ENCODE measurements at regions not wholly inside any gene's neighbourhood (a gene's known extent, or its start where the extent isn't known, plus 50 kb on each side); places are given as distances from the start of the nearest gene placed in this dataset.

GRCh38 chr3:166283840-166284239 lies 446.6 kb upstream of the BCHE start:
- H3K4me1 ChIP-seq (ENCODE audit: insufficient read depth, low read length) = no peaks in the 10 kb centered on the region
- H3K4me3 Mint-ChIP-seq = no peak overlapping the region
- ATAC-seq (ENCODE audit: poor library complexity) (no peak), DNase-seq (no peak)
- H3K9me3 ChIP-seq (ENCODE audit: control insufficient read depth in 1 of 2, insufficient read depth in 1 of 2, low read length in 2 of 2) = no peaks in the 10 kb centered on the region
- intact Hi-C loops (cut with DNase I, micrococcal nuclease) = no loop called here
- H3K27ac Mint-ChIP-seq = no peak overlapping the region
- H3K9me3 Mint-ChIP-seq = no peaks in the 10 kb centered on the region
- H3K27me3 Mint-ChIP-seq = no peaks in the 10 kb centered on the region
- no peaks in the 10 kb centered on the region for H3K36me3 Mint-ChIP-seq (ENCODE audit: low read depth)
- no peaks in the 10 kb centered on the region for H3K36me3 ChIP-seq (ENCODE audit: insufficient read depth, low read length)
- TF ChIP-seq, protein P1, sequence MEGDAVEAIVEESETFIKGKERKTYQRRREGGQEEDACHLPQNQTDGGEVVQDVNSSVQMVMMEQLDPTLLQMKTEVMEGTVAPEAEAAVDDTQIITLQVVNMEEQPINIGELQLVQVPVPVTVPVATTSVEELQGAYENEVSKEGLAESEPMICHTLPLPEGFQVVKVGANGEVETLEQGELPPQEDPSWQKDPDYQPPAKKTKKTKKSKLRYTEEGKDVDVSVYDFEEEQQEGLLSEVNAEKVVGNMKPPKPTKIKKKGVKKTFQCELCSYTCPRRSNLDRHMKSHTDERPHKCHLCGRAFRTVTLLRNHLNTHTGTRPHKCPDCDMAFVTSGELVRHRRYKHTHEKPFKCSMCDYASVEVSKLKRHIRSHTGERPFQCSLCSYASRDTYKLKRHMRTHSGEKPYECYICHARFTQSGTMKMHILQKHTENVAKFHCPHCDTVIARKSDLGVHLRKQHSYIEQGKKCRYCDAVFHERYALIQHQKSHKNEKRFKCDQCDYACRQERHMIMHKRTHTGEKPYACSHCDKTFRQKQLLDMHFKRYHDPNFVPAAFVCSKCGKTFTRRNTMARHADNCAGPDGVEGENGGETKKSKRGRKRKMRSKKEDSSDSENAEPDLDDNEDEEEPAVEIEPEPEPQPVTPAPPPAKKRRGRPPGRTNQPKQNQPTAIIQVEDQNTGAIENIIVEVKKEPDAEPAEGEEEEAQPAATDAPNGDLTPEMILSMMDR (IDR thresholded peaks at IDR 0.05) = no peak
- CTCF ChIA-PET = no interaction called here
- H3K27ac ChIP-seq (ENCODE audit: low read depth in 1 of 2, low read length in 2 of 2) = no peak overlapping the region
- no peaks in the 10 kb centered on the region for H3K27me3 ChIP-seq (ENCODE audit: control insufficient read depth in 1 of 2, insufficient read depth in 2 of 2, low read length in 2 of 2)
- H3K4me1 Mint-ChIP-seq (ENCODE audit: low read depth) = no peaks in the 10 kb centered on the region
- no peak overlapping the region for H3K4me3 ChIP-seq (ENCODE audit: low read length)
- POLR2A ChIA-PET = no interaction called here

DNA sequence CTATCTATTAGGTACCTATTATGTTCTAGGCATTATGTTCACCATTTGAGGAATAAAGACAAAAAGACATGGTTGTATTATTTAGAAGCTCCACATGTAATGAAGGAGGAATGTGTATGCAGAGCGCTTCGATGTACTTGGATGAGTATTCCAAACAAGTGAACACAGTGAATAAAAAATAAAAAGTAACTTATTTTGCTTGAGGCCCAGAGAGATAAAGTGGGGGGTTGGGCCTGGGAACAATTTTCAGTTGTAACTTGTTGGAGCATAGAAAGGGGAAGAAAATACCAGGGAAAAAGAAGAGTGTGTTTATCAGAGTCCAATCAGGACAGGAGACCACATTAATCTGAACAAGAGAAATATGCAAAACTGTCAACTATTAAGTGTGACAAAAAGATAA lies 445.7 kb upstream of the BCHE start:
- Mint-ChIP-seq H3K9me3 (no peaks in the 10 kb centered on the region), H3K27ac (no peak overlapping the region), H3K4me1 (ENCODE audit: low read depth) (no peaks in the 10 kb centered on the region), H3K4me3 (no peak overlapping the region), H3K36me3 (ENCODE audit: low read depth) (no peaks in the 10 kb centered on the region), H3K27me3 (no peaks in the 10 kb centered on the region)
- Histone ChIP-seq H3K36me3 (ENCODE audit: insufficient read depth, low read length) (no peaks in the 10 kb centered on the region), H3K27me3 (ENCODE audit: control insufficient read depth in 1 of 2, insufficient read depth in 2 of 2, low read length in 2 of 2) (no peaks in the 10 kb centered on the region), H3K4me3 (ENCODE audit: low read length) (no peak overlapping the region), H3K4me1 (ENCODE audit: insufficient read depth, low read length) (no peaks in the 10 kb centered on the region), H3K9me3 (ENCODE audit: control insufficient read depth in 1 of 2, insufficient read depth in 1 of 2, low read length in 2 of 2) (no peaks in the 10 kb centered on the region), H3K27ac (ENCODE audit: low read depth in 1 of 2, low read length in 2 of 2) (no peak overlapping the region)
- ChIA-PET CTCF (no interaction called here), POLR2A (no interaction called here)
- ATAC-seq (ENCODE audit: poor library complexity) (no peak), DNase-seq (no peak)
- intact Hi-C loops (cut with DNase I, micrococcal nuclease) = no loop called here
- TF ChIP-seq, protein P1 (IDR thresholded peaks at IDR 0.05) = no peak

DNA sequence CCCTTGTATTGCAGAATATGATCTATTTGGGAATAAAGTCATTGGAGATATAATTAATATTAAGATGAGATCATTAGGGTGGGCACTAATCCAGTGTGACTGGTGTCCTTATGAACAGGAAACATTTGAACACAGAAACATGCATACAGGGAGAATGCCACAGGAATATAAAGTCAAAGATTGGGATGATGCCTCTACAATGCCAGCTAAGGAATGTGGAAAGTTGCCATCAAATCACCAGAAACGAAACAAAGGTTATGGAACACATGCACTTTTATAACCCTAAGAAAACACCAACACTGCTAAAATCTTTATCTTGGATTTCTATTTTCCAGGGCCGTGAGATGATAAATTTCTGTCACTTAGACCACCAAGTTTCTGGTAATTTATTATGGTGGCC lies 442.4 kb upstream of the BCHE start:
- TF ChIP-seq, protein P1 (IDR thresholded peaks at IDR 0.05) = no peak
- no peaks in the 10 kb centered on the region for H3K9me3 Mint-ChIP-seq
- H3K4me1 Mint-ChIP-seq (ENCODE audit: low read depth) = no peaks in the 10 kb centered on the region
- POLR2A ChIA-PET = interaction anchor here (0.6 kb wide), 1 partner anchor 18 kb away, joined by 4 read pairs; no protein-coding TSS in a partner anchor
- no peaks in the 10 kb centered on the region for H3K4me1 ChIP-seq (ENCODE audit: insufficient read depth, low read length)
- ATAC-seq (ENCODE audit: poor library complexity) (no peak), DNase-seq (no peak)
- H3K4me3 ChIP-seq (ENCODE audit: low read length) = no peak overlapping the region
- CTCF ChIA-PET = no interaction called here
- intact Hi-C loops (cut with DNase I, micrococcal nuclease) = no loop called here
- H3K36me3 Mint-ChIP-seq (ENCODE audit: low read depth) = no peaks in the 10 kb centered on the region
- no peak overlapping the region for H3K27ac Mint-ChIP-seq
- no peak overlapping the region for H3K27ac ChIP-seq (ENCODE audit: low read depth in 1 of 2, low read length in 2 of 2)
- H3K27me3 Mint-ChIP-seq = no peaks in the 10 kb centered on the region
- no peaks in the 10 kb centered on the region for H3K36me3 ChIP-seq (ENCODE audit: insufficient read depth, low read length)
- H3K9me3 ChIP-seq (ENCODE audit: control insufficient read depth in 1 of 2, insufficient read depth in 1 of 2, low read length in 2 of 2) = no peaks in the 10 kb centered on the region
- H3K4me3 Mint-ChIP-seq = no peak overlapping the region
- H3K27me3 ChIP-seq (ENCODE audit: control insufficient read depth in 1 of 2, insufficient read depth in 2 of 2, low read length in 2 of 2) = no peaks in the 10 kb centered on the region

Measured in CD4-positive, alpha-beta T cell (primary cell).